WTC11 (cell line): ENCODE measurements at regions not wholly inside any gene's neighbourhood (a gene's known extent, or its start where the extent isn't known, plus 50 kb on each side); places are given as distances from the start of the nearest gene placed in this dataset.

ENCODE experiments used
- ATAC-seq: fragments of 200-7000 bp; cut with Tn5 transposase; 2 replicates; pipeline ENCODE4 v1.10.0; 2021; ENCODE audit warnings: mild to moderate bottlenecking, moderate library complexity
- CTCF ChIA-PET: fragments of 300-600 bp; sonication (Branson Sonifier 250); formaldehyde crosslinking; loops from one replicate; lab custom pipeline; 2021; ENCODE audit warnings: antibody characterized with exemption; lab: Charles Lee
- POLR2A ChIA-PET: fragments of 350-600 bp; sonication (Branson Sonifier 250); formaldehyde crosslinking; loops from one replicate; lab custom pipeline; 2021; ENCODE audit warnings: antibody characterized with exemption; lab: Charles Lee
- DNase-seq: peaks from one replicate; pipeline ENCODE4 v3.0.0; 2021; ENCODE audit warnings: low spot score
- H3K27ac Mint-ChIP-seq: 2 replicates; pipeline ENCODE4 v1.8.0; 2021; ENCODE audit warnings: mixed read lengths
- H3K27me3 Mint-ChIP-seq: 2 replicates; pipeline ENCODE4 v1.8.0; 2021; ENCODE audit warnings: low read depth, mild to moderate bottlenecking, moderate library complexity, mixed read lengths
- H3K36me3 Mint-ChIP-seq: 2 replicates; pipeline ENCODE4 v1.8.0; 2021; ENCODE audit warnings: mixed read lengths
- H3K4me1 Mint-ChIP-seq: 2 replicates; pipeline ENCODE4 v1.8.0; 2022; ENCODE audit warnings: mixed read lengths
- H3K4me3 Mint-ChIP-seq: 2 replicates; pipeline ENCODE4 v1.8.0; 2021; ENCODE audit warnings: mild to moderate bottlenecking, moderate library complexity, mixed read lengths
- H3K9me3 Mint-ChIP-seq: 2 replicates; pipeline ENCODE4 v1.8.0; 2021; ENCODE audit warnings: mixed read lengths
- ARID4B ChIP-seq: sonication (generic); formaldehyde crosslinking; IDR thresholded peaks from 2 replicates; pipeline ENCODE4 v1.8.0; 2023; ENCODE audit warnings: missing genetic modification reagents, mild to moderate bottlenecking, borderline replicate concordance
- CDX4 ChIP-seq: fragments of 250-450 bp; sonication (Bioruptor Pico); IDR thresholded peaks from 2 replicates; pipeline ENCODE4 v1.9.0; 2021; ENCODE audit warnings: moderate library complexity, mild to moderate bottlenecking, inconsistent platforms, borderline replicate concordance
- CREM ChIP-seq: sonication (generic); formaldehyde crosslinking; IDR thresholded peaks from 2 replicates; pipeline ENCODE4 v1.8.1; 2022; ENCODE audit warnings: mild to moderate bottlenecking, missing genetic modification reagents, moderate library complexity
- E2F5 ChIP-seq: sonication (generic); formaldehyde crosslinking; IDR thresholded peaks from 2 replicates; pipeline ENCODE4 v1.8.1; 2022; ENCODE audit warnings: mild to moderate bottlenecking, moderate library complexity, missing genetic modification reagents
- EMX1 ChIP-seq: fragments of 250-450 bp; sonication (Bioruptor Pico); IDR thresholded peaks from 2 replicates; pipeline ENCODE4 v1.8.0; 2021; ENCODE audit warnings: mild to moderate bottlenecking
- ESRRA ChIP-seq: sonication (generic); formaldehyde crosslinking; IDR thresholded peaks from 2 replicates; pipeline ENCODE4 v1.8.1; 2022; ENCODE audit warnings: mild to moderate bottlenecking, missing genetic modification reagents, borderline replicate concordance
- FOXJ3 ChIP-seq: sonication (generic); formaldehyde crosslinking; IDR thresholded peaks from 2 replicates; pipeline ENCODE4 v1.9.0; 2021; ENCODE audit warnings: missing genetic modification reagents, mild to moderate bottlenecking, borderline replicate concordance
- GRHL2 ChIP-seq: fragments of 250-450 bp; sonication (Bioruptor Pico); IDR thresholded peaks from 2 replicates; pipeline ENCODE4 v1.8.0; 2022; ENCODE audit warnings: mild to moderate bottlenecking, moderate library complexity; ENCODE audit not compliant: insufficient replicate concordance, severe bottlenecking
- HMGA2 ChIP-seq: fragments of 250-450 bp; sonication (Bioruptor Pico); IDR thresholded peaks from 2 replicates; pipeline ENCODE4 v1.4.0; 2021; ENCODE audit warnings: mild to moderate bottlenecking, moderate library complexity
- HMGXB4 ChIP-seq: sonication (generic); formaldehyde crosslinking; IDR thresholded peaks from 2 replicates; pipeline ENCODE4 v1.8.1; 2023; ENCODE audit warnings: mild to moderate bottlenecking, moderate library complexity, missing genetic modification reagents
- JAZF1 ChIP-seq: fragments of 250-450 bp; sonication (Bioruptor Pico); IDR thresholded peaks from 2 replicates; pipeline ENCODE4 v1.9.0; 2021; ENCODE audit warnings: moderate library complexity, mild to moderate bottlenecking, inconsistent platforms
- JUN ChIP-seq: sonication (generic); formaldehyde crosslinking; IDR thresholded peaks from 2 replicates; pipeline ENCODE4 v1.8.0; 2023; ENCODE audit warnings: mild to moderate bottlenecking, missing genetic modification reagents
- KAT7 ChIP-seq: sonication (generic); formaldehyde crosslinking; IDR thresholded peaks from 2 replicates; pipeline ENCODE4 v1.8.1; 2023; ENCODE audit warnings: missing genetic modification reagents, mild to moderate bottlenecking, borderline replicate concordance
- MXD4 ChIP-seq: fragments of 250-450 bp; sonication (Bioruptor Pico); IDR thresholded peaks from 2 replicates; pipeline ENCODE4 v1.8.0; 2021; ENCODE audit warnings: mild to moderate bottlenecking, moderate library complexity, borderline replicate concordance
- NR1H2 ChIP-seq: sonication (generic); formaldehyde crosslinking; IDR thresholded peaks from 2 replicates; pipeline ENCODE4 v1.9.0; 2021; ENCODE audit warnings: mild to moderate bottlenecking, moderate library complexity, missing genetic modification reagents
- PREB ChIP-seq: sonication (generic); formaldehyde crosslinking; IDR thresholded peaks from 2 replicates; pipeline ENCODE4 v1.8.1; 2022; ENCODE audit warnings: mild to moderate bottlenecking, missing genetic modification reagents, moderate library complexity, borderline replicate concordance
- PRRX2 ChIP-seq: fragments of 250-450 bp; sonication (Bioruptor Pico); IDR thresholded peaks from 2 replicates; pipeline ENCODE4 v1.8.0; 2021; ENCODE audit warnings: mild to moderate bottlenecking
- SMAD4 ChIP-seq: sonication (generic); formaldehyde crosslinking; IDR thresholded peaks from 2 replicates; pipeline ENCODE4 v1.8.0; 2022; ENCODE audit warnings: mild to moderate bottlenecking, missing genetic modification reagents
- TCF7 ChIP-seq: sonication (generic); formaldehyde crosslinking; IDR thresholded peaks from 2 replicates; pipeline ENCODE4 v1.8.0; 2022; ENCODE audit warnings: mild to moderate bottlenecking, low read depth, missing genetic modification reagents, moderate library complexity
- TP53 ChIP-seq: sonication (generic); formaldehyde crosslinking; IDR thresholded peaks from 2 replicates; pipeline ENCODE4 v1.8.1; 2023; ENCODE audit warnings: mild to moderate bottlenecking, missing genetic modification reagents
- ZBTB43 ChIP-seq: sonication (generic); formaldehyde crosslinking; IDR thresholded peaks from 2 replicates; pipeline ENCODE4 v1.8.1; 2023; ENCODE audit warnings: mild to moderate bottlenecking, missing genetic modification reagents
- ZNF138 ChIP-seq: sonication (generic); formaldehyde crosslinking; conservative IDR thresholded peaks from 2 replicates; pipeline ENCODE4 v1.8.1; 2022; ENCODE audit warnings: mild to moderate bottlenecking, moderate library complexity, missing genetic modification reagents
- ZNF425 ChIP-seq: fragments of 250-450 bp; sonication (Bioruptor Pico); conservative IDR thresholded peaks from 2 replicates; pipeline ENCODE4 v1.9.0; 2021; ENCODE audit warnings: mild to moderate bottlenecking
- ZNF671 ChIP-seq: fragments of 250-450 bp; sonication (Bioruptor Pico); IDR thresholded peaks from 2 replicates; pipeline ENCODE4 v1.8.0; 2021; ENCODE audit warnings: mild to moderate bottlenecking

GRCh38 chr4:13706716-13707115 lies 79.2 kb upstream of the BOD1L1 start:
- no peak for ATAC-seq
- Mint-ChIP-seq H3K36me3 (no peaks in the 10 kb centered on the region), H3K4me3 (no peak overlapping the region), H3K4me1 (no peaks in the 10 kb centered on the region), H3K27ac (no peak overlapping the region), H3K27me3 (no peaks in the 10 kb centered on the region), H3K9me3 (peaks cover 5% of the 10 kb centered on the region)
- ChIA-PET CTCF (no interaction called here), POLR2A (no interaction called here)
- DNase-seq = no peak
- TF ChIP-seq ZNF138 (CRISPR knock-in tag) (no peak), CDX4 (CRISPR knock-in tag) (no peak), PRRX2 (no peak), ZBTB43 (CRISPR knock-in tag) (no peak), GRHL2 (CRISPR knock-in tag) (no peak), HMGXB4 (CRISPR knock-in tag) (no peak), E2F5 (CRISPR knock-in tag) (no peak), KAT7 (CRISPR knock-in tag) (no peak), ARID4B (no peak), PREB (CRISPR knock-in tag) (no peak)

- POLR2A ChIA-PET = no interaction called here
- ATAC-seq = no peak
- TF ChIP-seq FOXJ3 (CRISPR knock-in tag) (no peak), CREM (no peak), EMX1 (CRISPR knock-in tag) (no peak), ZNF671 (no peak), ZNF425 (CRISPR knock-in tag) (no peak), GRHL2 (CRISPR knock-in tag) (no peak), MXD4 (CRISPR knock-in tag) (no peak), ESRRA (CRISPR knock-in tag) (no peak), NR1H2 (CRISPR knock-in tag) (no peak), HMGA2 (no peak), JUN (CRISPR knock-in tag) (no peak), SMAD4 (CRISPR knock-in tag) (no peak), TCF7 (CRISPR knock-in tag) (no peak), TP53 (CRISPR knock-in tag) (no peak), ZNF138 (CRISPR knock-in tag) (no peak), JAZF1 (CRISPR knock-in tag) (no peak)
Measured at GRCh38 chr4:13710246-13710885, 82.8 kb upstream of the BOD1L1 start.

More at GRCh38 chr4:13710246-13710885, 82.8 kb upstream of the BOD1L1 start:
- no peaks in the 10 kb centered on the region for H3K27me3 Mint-ChIP-seq
- no peaks in the 10 kb centered on the region for H3K4me1 Mint-ChIP-seq
- DNase-seq = no peak
- peaks cover 5% of the 10 kb centered on the region for H3K9me3 Mint-ChIP-seq
- H3K36me3 Mint-ChIP-seq = no peaks in the 10 kb centered on the region
- CTCF ChIA-PET = no interaction called here
- H3K4me3 Mint-ChIP-seq = no peak overlapping the region
- H3K27ac Mint-ChIP-seq = no peak overlapping the region
